Endothelial cell (in vitro differentiated cells): ENCODE measurements at regions not wholly inside any gene's neighbourhood (a gene's known extent, or its start where the extent isn't known, plus 50 kb on each side); places are given as distances from the start of the nearest gene placed in this dataset.

Experiments used
- DNase-seq: peaks from one replicate; pipeline ENCODE4 v3.0.0; 2021; ENCODE audit warnings: low spot score
- H3K27ac Mint-ChIP-seq: one replicate; pipeline ENCODE4 v1.8.0; 2021; ENCODE audit warnings: mixed read lengths, inconsistent platforms; ENCODE audit not compliant: unreplicated experiment
- H3K27me3 Mint-ChIP-seq: one replicate; pipeline ENCODE4 v1.8.0; 2021; ENCODE audit warnings: mild to moderate bottlenecking, moderate library complexity, mixed read lengths, inconsistent platforms; ENCODE audit not compliant: unreplicated experiment
- H3K36me3 Mint-ChIP-seq: one replicate; pipeline ENCODE4 v1.8.0; 2021; ENCODE audit warnings: mild to moderate bottlenecking, low read depth, mixed read lengths, inconsistent platforms; ENCODE audit not compliant: unreplicated experiment
- H3K4me1 Mint-ChIP-seq: one replicate; pipeline ENCODE4 v1.8.0; 2021; ENCODE audit warnings: mild to moderate bottlenecking, mixed read lengths, inconsistent platforms; ENCODE audit not compliant: unreplicated experiment
- H3K4me3 Mint-ChIP-seq: one replicate; pipeline ENCODE4 v1.8.0; 2021; ENCODE audit warnings: mild to moderate bottlenecking, mixed read lengths, inconsistent platforms; ENCODE audit not compliant: unreplicated experiment
- H3K9me3 Mint-ChIP-seq: one replicate; pipeline ENCODE4 v1.8.0; 2021; ENCODE audit warnings: mixed read lengths, inconsistent platforms; ENCODE audit not compliant: unreplicated experiment
- CTCF ChIP-seq: fragments of 200-600 bp; sonication (generic); IDR thresholded peaks from one replicate; pipeline ENCODE4 v1.5.0; 2021; ENCODE audit warnings: antibody characterized with exemption; ENCODE audit not compliant: unreplicated experiment

- no peak for DNase-seq
- Mint-ChIP-seq H3K27ac (no peak overlapping the region), H3K36me3 (peaks cover 20% of the 10 kb centered on the region), H3K4me3 (no peak overlapping the region), H3K9me3 (no peaks in the 10 kb centered on the region), H3K27me3 (peaks cover 5% of the 10 kb centered on the region), H3K4me1 (peaks cover 5% of the 10 kb centered on the region)
- no peak for TF ChIP-seq CTCF
Measured at GRCh38 chr7:130974794-130975193, 240.8 kb upstream of the KLF14 start.

GRCh38 chr7:130975731-130976130 lies 241.7 kb upstream of the KLF14 start:
- TF ChIP-seq CTCF, result no peak
- H3K4me1 Mint-ChIP-seq, result peaks cover 5% of the 10 kb centered on the region
- no peak for DNase-seq

GRCh38 chr7:130982160-130982638 lies 248.2 kb upstream of the KLF14 start:
- TF ChIP-seq CTCF, result peak; percentile 25
- Mint-ChIP-seq H3K36me3 (no peaks in the 10 kb centered on the region), H3K4me1 (peaks cover 4% of the 10 kb centered on the region), H3K4me3 (no peak overlapping the region), H3K9me3 (no peaks in the 10 kb centered on the region), H3K27ac (no peak overlapping the region), H3K27me3 (peaks cover 2% of the 10 kb centered on the region)
- DNase-seq, result no peak

More at GRCh38 chr7:130975731-130976130, 241.7 kb upstream of the KLF14 start:
- no peaks in the 10 kb centered on the region for H3K9me3 Mint-ChIP-seq
- H3K36me3 Mint-ChIP-seq, result peaks cover 20% of the 10 kb centered on the region
- no peak overlapping the region for H3K27ac Mint-ChIP-seq
- H3K27me3 Mint-ChIP-seq, result peaks cover 5% of the 10 kb centered on the region
- peak overlapping the region; percentile 76 for H3K4me3 Mint-ChIP-seq

- Mint-ChIP-seq H3K4me1 (peaks cover 4% of the 10 kb centered on the region), H3K27ac (no peak overlapping the region), H3K27me3 (peaks cover 2% of the 10 kb centered on the region), H3K4me3 (no peak overlapping the region), H3K9me3 (no peaks in the 10 kb centered on the region), H3K36me3 (no peaks in the 10 kb centered on the region)
- no peak for TF ChIP-seq CTCF
- no peak for DNase-seq
Measured at GRCh38 chr7:130982651-130983050, 248.6 kb upstream of the KLF14 start.

GRCh38 chr7:130985361-130985760 lies 251.4 kb upstream of the KLF14 start:
- Mint-ChIP-seq H3K4me1 (peaks cover 4% of the 10 kb centered on the region), H3K4me3 (no peak overlapping the region), H3K9me3 (no peaks in the 10 kb centered on the region), H3K27me3 (peaks cover 2% of the 10 kb centered on the region), H3K36me3 (no peaks in the 10 kb centered on the region), H3K27ac (peak overlapping the region; percentile 49)
- DNase-seq, result no peak
- TF ChIP-seq CTCF, result no peak
